ENCODE measurements at regions not wholly inside any gene's neighbourhood (a gene's known extent, or its start where the extent isn't known, plus 50 kb on each side); places are given as distances from the start of the nearest gene placed in this dataset.

GRCh38 chr5:2865856-2866255 is 114.4 kb upstream of the IRX2 start:
- ChIA-PET POLR2A (no interaction called here), CTCF (ENCODE audit: low intra/inter-chr PET ratio) (no interaction called here)
- no peaks in the 10 kb centered on the region for H3K79me2 ChIP-seq (ENCODE audit: control insufficient read depth, insufficient read depth, low read length)
- in situ Hi-C loops (cut with MboI), result no loop called here
- H3K4me3 ChIP-seq, result no peak overlapping the region
- under 1% methylated on average over 12 of the region's 12 CpGs for WGBS (ENCODE audit: insufficient coverage, low coverage, missing lambda C conversion rate)
- no peaks in the 10 kb centered on the region for H3K36me3 ChIP-seq (ENCODE audit: control insufficient read depth, insufficient read depth, low read length)
- no peak for TF ChIP-seq ZKSCAN3 (CRISPR knock-in tag; IDR thresholded peaks at IDR 0.05)
- no peak for TF ChIP-seq ZNF561 (CRISPR knock-in tag; conservative IDR thresholded peaks at IDR 0.05)
- TF ChIP-seq U2AF1 (optimal IDR thresholded peaks at IDR 0.05; ENCODE audit: low read depth, low read length), result no peak
- TF ChIP-seq ELK1 (CRISPR knock-in tag; IDR thresholded peaks at IDR 0.05), result no peak
- no peak for TF ChIP-seq KLF1 (tag; IDR thresholded peaks at IDR 0.05)
- no peak for TF ChIP-seq ZNF512 (tag; IDR thresholded peaks at IDR 0.05)
- no peak for TF ChIP-seq HOMEZ (CRISPR knock-in tag; IDR thresholded peaks at IDR 0.05)
- TF ChIP-seq NCOA4 (IDR thresholded peaks at IDR 0.05; ENCODE audit: partially characterized antibody), result no peak
- intact Hi-C loops (cut with micrococcal nuclease), result no loop called here
- FAIRE-seq (no peak), ATAC-seq (no peak), DNase-seq (ENCODE audit: extremely low read depth in 1 of 4, low spot score in 3 of 4) (no peak)
- no peak overlapping the region for H3K27ac ChIP-seq (ENCODE audit: extremely low read depth, low read depth, low read length)
- no peak overlapping the region for H2AFZ ChIP-seq (ENCODE audit: low read depth, low read length)
- H3K9me1 ChIP-seq (ENCODE audit: control insufficient read depth, insufficient read depth, low read length), result no peaks in the 10 kb centered on the region
- peaks cover 3% of the 10 kb centered on the region; the same call in 1 of the 2 replicates for H4K20me1 ChIP-seq (replicated peaks; ENCODE audit: control insufficient read depth, insufficient read depth, low read length)
- peaks cover 8 to 30% of the 10 kb centered on the region in 2 experiments; a peak in 3 of 5 replicates for H3K27me3 ChIP-seq (ENCODE audit: control insufficient read depth in 2 of 2, insufficient read depth in 2 of 2, low read length in 2 of 2)
- no peaks in the 10 kb centered on the region for H3K4me1 ChIP-seq (replicated peaks in 1 of 2; ENCODE audit: control insufficient read depth in 2 of 2, insufficient read depth in 2 of 2, low read length in 2 of 2)
- H3K9me3 ChIP-seq (replicated peaks; ENCODE audit: control insufficient read depth, insufficient read depth, low read depth, low read length), result no peaks in the 10 kb centered on the region
- BruUV-seq (replicated peaks), result no TSS peak
- no peak overlapping the region for H3K9ac ChIP-seq (ENCODE audit: insufficient read depth in 1 of 2, low read depth in 2 of 2, low read length in 2 of 2)
- no peak overlapping the region for H3K4me2 ChIP-seq (ENCODE audit: insufficient read depth, low read length)
